IMR-90 (cell line): ENCODE measurements at regions not wholly inside any gene's neighbourhood (a gene's known extent, or its start where the extent isn't known, plus 50 kb on each side); places are given as distances from the start of the nearest gene placed in this dataset.

Experiments used
- ATAC-seq: fragments of 200-7000 bp; cut with Tn5 transposase; 2 replicates; pipeline ENCODE4 v1.9.1; 2020; ENCODE audit warnings: low read depth, mild to moderate bottlenecking, moderate library complexity
- BruUV-seq: library from RNA; stranded (reverse); fragments of 400-500 nt; replicated peaks from 2 replicates; lab custom pipeline; 2021; lab: Mats Ljungman, UMichigan
- CTCF ChIA-PET: fragments of 300-600 bp; formaldehyde crosslinking; extraction: SDS; loops from one replicate; lab custom pipeline; 2021; ENCODE audit warnings: antibody characterized with exemption; lab: Yijun Ruan, JAX
- POLR2A ChIA-PET: fragments of 300-600 bp; sonication (Branson Sonifier 250); formaldehyde crosslinking; loops from one replicate; lab custom pipeline; 2022; ENCODE audit warnings: antibody characterized with exemption; ENCODE audit not compliant: unreplicated experiment; lab: Charles Lee
- DNase-seq: peaks from one replicate; pipeline ENCODE4 v3.0.0; 2013
- H2AFZ ChIP-seq: replicated peaks from 2 replicates; pipeline ENCODE3; 2013; ENCODE audit warnings: low read length, mild to moderate bottlenecking; ENCODE audit not compliant: poor library complexity
- H2AK5ac ChIP-seq: 2 replicates; pipeline ENCODE4 v1.6.1; 2013; ENCODE audit warnings: low read depth, low read length, inconsistent platforms
- H2AK9ac ChIP-seq: replicated peaks from 2 replicates; pipeline ENCODE3; 2013; ENCODE audit warnings: mild to moderate bottlenecking, low read depth, low read length, moderate library complexity; ENCODE audit not compliant: poor library complexity
- H2BK120ac ChIP-seq: 2 replicates; pipeline ENCODE4 v1.6.1; 2013; ENCODE audit warnings: low read depth, low read length, inconsistent platforms
- H2BK15ac ChIP-seq: 3 replicates; pipeline ENCODE4 v1.6.1; 2013; ENCODE audit warnings: low read depth, low read length, inconsistent platforms
- H2BK20ac ChIP-seq: 2 replicates; pipeline ENCODE4 v1.6.1; 2013; ENCODE audit warnings: low read depth, mild to moderate bottlenecking, inconsistent platforms, low read length, moderate library complexity
- H2BK5ac ChIP-seq: 2 replicates; pipeline ENCODE4 v1.6.1; 2013; ENCODE audit warnings: mild to moderate bottlenecking, low read depth, low read length, inconsistent platforms; ENCODE audit not compliant: poor library complexity, severe bottlenecking
- H3K14ac ChIP-seq: replicated peaks from 2 replicates; pipeline ENCODE4 v1.6.1; 2013; ENCODE audit warnings: low read depth, low read length, inconsistent platforms
- H3K18ac ChIP-seq: 2 replicates; pipeline ENCODE4 v1.6.1; 2013; ENCODE audit warnings: low read depth, low read length, control low read depth
- H3K23ac ChIP-seq: 2 replicates; pipeline ENCODE4 v1.6.1; 2013; ENCODE audit warnings: low read depth, low read length, inconsistent platforms
- H3K27ac ChIP-seq: 2 replicates; pipeline ENCODE4 v1.5.1; 2013; ENCODE audit warnings: mild to moderate bottlenecking, control low read depth, low read length; ENCODE audit not compliant: insufficient read depth
- H3K27me3 ChIP-seq: 2 replicates; pipeline ENCODE4 v1.6.1; 2013; ENCODE audit warnings: low read length; ENCODE audit not compliant: control insufficient read depth, insufficient read depth
- H3K36me3 ChIP-seq: 2 replicates; pipeline ENCODE4 v1.6.1; 2013; ENCODE audit warnings: low read length, mixed read lengths; ENCODE audit not compliant: control insufficient read depth, insufficient read depth
- H3K4ac ChIP-seq: 2 replicates; pipeline ENCODE4 v1.6.1; 2013; ENCODE audit warnings: low read depth, low read length, inconsistent platforms
- H3K4me1 ChIP-seq: 2 replicates; pipeline ENCODE4 v1.6.1; 2013; ENCODE audit warnings: low read length, mixed read lengths; ENCODE audit not compliant: control insufficient read depth, insufficient read depth
- H3K4me2 ChIP-seq: 2 replicates; pipeline ENCODE4 v1.6.1; 2013; ENCODE audit warnings: low read depth, mild to moderate bottlenecking, control low read depth, low read length, moderate library complexity
- H3K4me3 ChIP-seq: 2 replicates; pipeline ENCODE4 v1.5.1; 2013; ENCODE audit warnings: low read depth, mild to moderate bottlenecking, control low read depth, low read length, moderate library complexity; ENCODE audit not compliant: insufficient read depth
- H3K56ac ChIP-seq: 2 replicates; pipeline ENCODE4 v1.6.1; 2013; ENCODE audit warnings: low read length, inconsistent platforms; ENCODE audit not compliant: insufficient read depth; ENCODE audit errors: extremely low read depth
- H3K79me1 ChIP-seq, 2 experiments: 2 replicates each; pipeline ENCODE4 v1.6.1; 2013; ENCODE audit warnings: low read length in 2 of 2, inconsistent platforms in 1 of 2, low read depth in 1 of 2
- H3K9ac ChIP-seq: 2 replicates; pipeline ENCODE4 v1.6.1; 2013; ENCODE audit warnings: low read depth, low read length, control low read depth
- H3K9me1 ChIP-seq: 2 replicates; pipeline ENCODE4 v1.6.1; 2013; ENCODE audit warnings: low read length, inconsistent platforms; ENCODE audit not compliant: insufficient read depth
- H3K9me3 ChIP-seq: 2 replicates; pipeline ENCODE4 v1.6.1; 2013; ENCODE audit warnings: low read length; ENCODE audit not compliant: control insufficient read depth, insufficient read depth
- H4K20me1 ChIP-seq: 2 replicates; pipeline ENCODE4 v1.6.1; 2013; ENCODE audit warnings: low read length, inconsistent platforms; ENCODE audit not compliant: insufficient read depth
- H4K5ac ChIP-seq: 2 replicates; pipeline ENCODE4 v1.6.1; 2013; ENCODE audit warnings: mild to moderate bottlenecking, low read depth, low read length, control low read depth
- H4K8ac ChIP-seq, 2 experiments: 2 replicates each; pipeline ENCODE4 v1.6.1; 2013; ENCODE audit warnings: low read depth in 2 of 2, low read length in 2 of 2, control low read depth in 1 of 2, inconsistent platforms in 1 of 2
- H4K91ac ChIP-seq: 2 replicates; pipeline ENCODE4 v1.6.1; 2013; ENCODE audit warnings: low read depth, low read length, inconsistent platforms; ENCODE audit not compliant: insufficient read depth
- BHLHE40 ChIP-seq: fragments of 150-350 bp; IDR thresholded peaks from 2 replicates; pipeline ENCODE4 v1.6.1; 2016; ENCODE audit warnings: mild to moderate bottlenecking, low read depth, low read length
- CEBPB ChIP-seq: IDR thresholded peaks from 2 replicates; pipeline ENCODE4 v1.6.1; 2012; ENCODE audit warnings: low read depth, low read length, improper control_type of control experiment
- CHD1 ChIP-seq: IDR thresholded peaks from 2 replicates; pipeline ENCODE4 v1.6.1; 2012; ENCODE audit warnings: low read depth, low read length, improper control_type of control experiment
- FOS ChIP-seq: fragments of 150-350 bp; IDR thresholded peaks from 2 replicates; pipeline ENCODE4 v1.6.1; 2016; ENCODE audit warnings: low read depth, low read length
- MAFK ChIP-seq: IDR thresholded peaks from 2 replicates; pipeline ENCODE4 v1.6.1; 2012; ENCODE audit warnings: low read depth, low read length, improper control_type of control experiment
- MAZ ChIP-seq: IDR thresholded peaks from 2 replicates; pipeline ENCODE4 v1.6.1; 2012; ENCODE audit warnings: low read depth, mild to moderate bottlenecking, low read length, improper control_type of control experiment, moderate library complexity, borderline replicate concordance
- MXI1 ChIP-seq: IDR thresholded peaks from 2 replicates; pipeline ENCODE4 v1.6.1; 2012; ENCODE audit warnings: low read depth, mild to moderate bottlenecking, low read length, moderate library complexity, borderline replicate concordance
- NFE2L2 ChIP-seq: fragments of 150-350 bp; IDR thresholded peaks from 2 replicates; pipeline ENCODE4 v1.6.1; 2016; ENCODE audit warnings: low read depth, mild to moderate bottlenecking, low read length
- POLR2A ChIP-seq: IDR thresholded peaks from 2 replicates; pipeline ENCODE4 v1.6.1; 2012; ENCODE audit warnings: mild to moderate bottlenecking, low read depth, low read length
- RAD21 ChIP-seq: IDR thresholded peaks from 2 replicates; pipeline ENCODE4 v1.6.1; 2012; ENCODE audit warnings: low read length, improper control_type of control experiment
- RCOR1 ChIP-seq: IDR thresholded peaks from 2 replicates; pipeline ENCODE4 v1.6.1; 2012; ENCODE audit warnings: mild to moderate bottlenecking, low read length, improper control_type of control experiment; ENCODE audit not compliant: insufficient replicate concordance
- RFX5 ChIP-seq: IDR thresholded peaks from 2 replicates; pipeline ENCODE4 v1.8.0; 2012; ENCODE audit warnings: low read depth, mild to moderate bottlenecking, low read length, moderate library complexity
- SMC3 ChIP-seq: fragments of 150-350 bp; IDR thresholded peaks from 2 replicates; pipeline ENCODE4 v1.6.1; 2016; ENCODE audit warnings: low read depth, mild to moderate bottlenecking, antibody characterized with exemption, low read length, moderate library complexity
- WGBS, 2 experiments: methylation state at CpG; one replicate each; pipeline versions ENCODE4 v1.1.5 to v1.1.7; 2013; ENCODE audit warnings: missing lambda C conversion rate in 2 of 2; ENCODE audit not compliant: insufficient read length in 1 of 2; ENCODE audit errors: extremely low coverage in 2 of 2; 5-methylcytosine and 5-hydroxymethylcytosine counted together
- dilution Hi-C: fragments of 300-500 bp; cut with HindIII; formaldehyde crosslinking; loops from one replicate; pipeline ENCODE4 v1.14.3; 2018; ENCODE audit warnings: low sequenced_read_pairs; ENCODE audit not compliant: unreplicated experiment
- in situ Hi-C: fragments of 300-500 bp; cut with MboI; formaldehyde crosslinking; loops from 3 replicates; pipeline ENCODE4 v1.14.3; 2019; ENCODE audit warnings: low sequenced_read_pairs, inconsistent platforms, mixed read lengths
- intact Hi-C: fragments of 100-400 bp; cut with micrococcal nuclease; formaldehyde crosslinking; loops from 2 replicates; pipeline ENCODE4 v1.10.0; 2022
- TF ChIP-seq, protein P1 (sequence below): fragments of 150-350 bp; IDR thresholded peaks from 2 replicates; pipeline ENCODE4 v1.6.1; 2017; ENCODE audit warnings: mild to moderate bottlenecking, antibody characterized with exemption, low read length, low read depth
- TF ChIP-seq, protein P2 (sequence below): fragments of 150-350 bp; IDR thresholded peaks from 2 replicates; pipeline ENCODE4 v1.6.1; 2016; ENCODE audit warnings: low read depth, mild to moderate bottlenecking, low read length, moderate library complexity, borderline replicate concordance
- TF ChIP-seq, protein P3 (sequence below): conservative IDR thresholded peaks from 2 replicates; pipeline ENCODE4 v1.5.1; 2012; ENCODE audit warnings: mild to moderate bottlenecking, low read depth, low read length, improper control_type of control experiment

DNA sequence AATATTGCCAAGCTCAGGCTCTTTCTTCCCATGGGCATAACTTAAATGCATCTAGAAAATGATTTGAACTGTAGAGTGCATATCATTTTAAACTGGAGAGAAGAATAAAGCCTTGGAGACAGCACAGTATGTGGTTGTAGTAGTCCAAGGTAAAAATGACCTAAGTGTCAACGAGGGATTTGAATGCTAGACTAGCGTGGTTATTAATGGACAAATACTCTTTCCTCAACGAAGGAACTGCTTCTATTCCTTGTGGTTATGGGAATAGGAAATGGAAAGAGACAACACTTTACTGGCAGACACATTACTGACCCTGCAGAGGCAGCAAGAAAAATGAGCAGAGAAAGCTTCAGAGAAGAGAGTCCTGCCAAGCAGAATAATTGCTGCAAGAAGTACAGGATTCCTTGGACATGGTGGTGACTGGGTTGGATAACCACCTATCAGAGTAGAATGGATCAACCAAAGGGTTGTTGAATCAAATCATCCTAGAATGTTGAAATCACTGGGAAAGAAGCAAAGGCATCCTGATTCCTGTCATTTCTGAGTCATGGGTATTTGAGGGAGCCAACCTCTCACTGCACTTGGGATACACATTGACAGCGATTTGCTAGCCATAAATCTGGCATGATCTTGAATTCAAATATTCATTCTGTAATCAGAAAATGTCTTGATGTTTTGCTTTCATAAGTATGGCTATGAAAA is 258.1 kb upstream of the EPHA7 start:
- no peak overlapping the region for H4K91ac ChIP-seq
- no CpG with 5 or more reads among the region's 4 CpGs for WGBS, 2 experiments
- H3K79me1 ChIP-seq: no peaks in the 10 kb centered on the region
- H4K8ac ChIP-seq: no peak overlapping the region
- H3K27me3 ChIP-seq: no peaks in the 10 kb centered on the region
- H3K14ac ChIP-seq: no peak overlapping the region
- H2BK15ac ChIP-seq: no peak overlapping the region
- no peak for TF ChIP-seq POLR2A
- no peak for TF ChIP-seq NFE2L2
- TF ChIP-seq MXI1: no peak
- no peak for TF ChIP-seq CHD1
- no peak for TF ChIP-seq CEBPB
- no peak for TF ChIP-seq RAD21
- TF ChIP-seq, protein P1, sequence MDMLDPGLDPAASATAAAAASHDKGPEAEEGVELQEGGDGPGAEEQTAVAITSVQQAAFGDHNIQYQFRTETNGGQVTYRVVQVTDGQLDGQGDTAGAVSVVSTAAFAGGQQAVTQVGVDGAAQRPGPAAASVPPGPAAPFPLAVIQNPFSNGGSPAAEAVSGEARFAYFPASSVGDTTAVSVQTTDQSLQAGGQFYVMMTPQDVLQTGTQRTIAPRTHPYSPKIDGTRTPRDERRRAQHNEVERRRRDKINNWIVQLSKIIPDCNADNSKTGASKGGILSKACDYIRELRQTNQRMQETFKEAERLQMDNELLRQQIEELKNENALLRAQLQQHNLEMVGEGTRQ: no peak
- no peak for TF ChIP-seq MAZ
- TF ChIP-seq RCOR1: no peak
- no peak for TF ChIP-seq SMC3
- TF ChIP-seq FOS: no peak
- TF ChIP-seq RFX5: no peak
- TF ChIP-seq, protein P2, sequence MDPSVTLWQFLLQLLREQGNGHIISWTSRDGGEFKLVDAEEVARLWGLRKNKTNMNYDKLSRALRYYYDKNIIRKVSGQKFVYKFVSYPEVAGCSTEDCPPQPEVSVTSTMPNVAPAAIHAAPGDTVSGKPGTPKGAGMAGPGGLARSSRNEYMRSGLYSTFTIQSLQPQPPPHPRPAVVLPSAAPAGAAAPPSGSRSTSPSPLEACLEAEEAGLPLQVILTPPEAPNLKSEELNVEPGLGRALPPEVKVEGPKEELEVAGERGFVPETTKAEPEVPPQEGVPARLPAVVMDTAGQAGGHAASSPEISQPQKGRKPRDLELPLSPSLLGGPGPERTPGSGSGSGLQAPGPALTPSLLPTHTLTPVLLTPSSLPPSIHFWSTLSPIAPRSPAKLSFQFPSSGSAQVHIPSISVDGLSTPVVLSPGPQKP: no peak
- no peak for TF ChIP-seq MAFK
- no peak for TF ChIP-seq BHLHE40
- TF ChIP-seq, protein P3, sequence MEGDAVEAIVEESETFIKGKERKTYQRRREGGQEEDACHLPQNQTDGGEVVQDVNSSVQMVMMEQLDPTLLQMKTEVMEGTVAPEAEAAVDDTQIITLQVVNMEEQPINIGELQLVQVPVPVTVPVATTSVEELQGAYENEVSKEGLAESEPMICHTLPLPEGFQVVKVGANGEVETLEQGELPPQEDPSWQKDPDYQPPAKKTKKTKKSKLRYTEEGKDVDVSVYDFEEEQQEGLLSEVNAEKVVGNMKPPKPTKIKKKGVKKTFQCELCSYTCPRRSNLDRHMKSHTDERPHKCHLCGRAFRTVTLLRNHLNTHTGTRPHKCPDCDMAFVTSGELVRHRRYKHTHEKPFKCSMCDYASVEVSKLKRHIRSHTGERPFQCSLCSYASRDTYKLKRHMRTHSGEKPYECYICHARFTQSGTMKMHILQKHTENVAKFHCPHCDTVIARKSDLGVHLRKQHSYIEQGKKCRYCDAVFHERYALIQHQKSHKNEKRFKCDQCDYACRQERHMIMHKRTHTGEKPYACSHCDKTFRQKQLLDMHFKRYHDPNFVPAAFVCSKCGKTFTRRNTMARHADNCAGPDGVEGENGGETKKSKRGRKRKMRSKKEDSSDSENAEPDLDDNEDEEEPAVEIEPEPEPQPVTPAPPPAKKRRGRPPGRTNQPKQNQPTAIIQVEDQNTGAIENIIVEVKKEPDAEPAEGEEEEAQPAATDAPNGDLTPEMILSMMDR: no peak
- no peak overlapping the region for H3K4me2 ChIP-seq
- no peak overlapping the region for H3K23ac ChIP-seq
- dilution Hi-C loops (no loop called here), in situ Hi-C loops (no loop called here), intact Hi-C loops (no loop called here)
- no peak overlapping the region for H2BK5ac ChIP-seq
- no peaks in the 10 kb centered on the region for H3K36me3 ChIP-seq
- DNase-seq: no peak
- no peak overlapping the region for H3K4ac ChIP-seq
- H3K9me3 ChIP-seq: no peaks in the 10 kb centered on the region; the same call in 1 of the 2 replicates
- H2AFZ ChIP-seq: no peak overlapping the region
- H4K5ac ChIP-seq: no peak overlapping the region
- no peaks in the 10 kb centered on the region for H3K4me1 ChIP-seq
- H3K9me1 ChIP-seq: no peaks in the 10 kb centered on the region
- ChIA-PET CTCF (no interaction called here), POLR2A (no interaction called here)
- no peak overlapping the region for H3K56ac ChIP-seq
- no peak overlapping the region for H3K4me3 ChIP-seq
- no peak for ATAC-seq
- H3K27ac ChIP-seq: no peak overlapping the region
- no peak overlapping the region for H2BK20ac ChIP-seq
- no peaks in the 10 kb centered on the region for H4K20me1 ChIP-seq
- no TSS peak for BruUV-seq
- H3K9ac ChIP-seq: no peak overlapping the region
- no peak overlapping the region for H2AK9ac ChIP-seq
- H2AK5ac ChIP-seq: no peak overlapping the region
- H3K18ac ChIP-seq: no peak overlapping the region
- H2BK120ac ChIP-seq: no peak overlapping the region
